WI38 (cell line): ENCODE measurements at regions not wholly inside any gene's neighbourhood (a gene's known extent, or its start where the extent isn't known, plus 50 kb on each side); places are given as distances from the start of the nearest gene placed in this dataset.

Source experiments
- H3K4me3 ChIP-seq: 2 replicates; pipeline ENCODE4 v1.5.1; 2011; ENCODE audit warnings: low read depth, mild to moderate bottlenecking, control low read depth, low read length
- CTCF ChIP-seq: IDR thresholded peaks from 2 replicates; pipeline ENCODE4 v1.5.1; 2012; ENCODE audit warnings: low read depth, mild to moderate bottlenecking, control low read depth, low read length

DNA sequence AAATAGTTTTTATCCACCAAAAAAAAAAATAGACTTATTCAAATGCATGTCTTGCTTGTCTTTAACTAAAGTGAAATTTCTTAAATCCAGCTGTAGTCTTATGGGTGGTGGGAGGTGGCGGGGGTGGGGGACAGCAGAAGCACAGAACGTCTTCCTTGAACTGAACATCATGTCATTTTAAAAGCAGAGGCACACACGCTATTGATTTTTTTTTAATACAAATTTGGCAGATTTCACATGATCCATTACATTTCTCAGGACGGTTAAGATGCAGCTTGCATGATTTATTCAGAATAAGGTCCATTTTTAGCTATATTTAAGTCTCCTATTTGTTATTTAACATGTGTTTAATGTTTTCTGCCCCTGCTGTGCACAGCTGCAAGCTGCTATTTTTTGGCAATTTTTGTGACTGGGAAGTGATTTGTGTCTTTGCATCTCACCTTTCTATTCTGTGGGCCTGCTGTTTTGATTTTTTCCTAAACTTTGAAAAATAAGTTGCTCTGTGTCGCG, 274.0 kb downstream of the TSHZ3 start:
- no peak for TF ChIP-seq CTCF
- no peak overlapping the region for H3K4me3 ChIP-seq

DNA sequence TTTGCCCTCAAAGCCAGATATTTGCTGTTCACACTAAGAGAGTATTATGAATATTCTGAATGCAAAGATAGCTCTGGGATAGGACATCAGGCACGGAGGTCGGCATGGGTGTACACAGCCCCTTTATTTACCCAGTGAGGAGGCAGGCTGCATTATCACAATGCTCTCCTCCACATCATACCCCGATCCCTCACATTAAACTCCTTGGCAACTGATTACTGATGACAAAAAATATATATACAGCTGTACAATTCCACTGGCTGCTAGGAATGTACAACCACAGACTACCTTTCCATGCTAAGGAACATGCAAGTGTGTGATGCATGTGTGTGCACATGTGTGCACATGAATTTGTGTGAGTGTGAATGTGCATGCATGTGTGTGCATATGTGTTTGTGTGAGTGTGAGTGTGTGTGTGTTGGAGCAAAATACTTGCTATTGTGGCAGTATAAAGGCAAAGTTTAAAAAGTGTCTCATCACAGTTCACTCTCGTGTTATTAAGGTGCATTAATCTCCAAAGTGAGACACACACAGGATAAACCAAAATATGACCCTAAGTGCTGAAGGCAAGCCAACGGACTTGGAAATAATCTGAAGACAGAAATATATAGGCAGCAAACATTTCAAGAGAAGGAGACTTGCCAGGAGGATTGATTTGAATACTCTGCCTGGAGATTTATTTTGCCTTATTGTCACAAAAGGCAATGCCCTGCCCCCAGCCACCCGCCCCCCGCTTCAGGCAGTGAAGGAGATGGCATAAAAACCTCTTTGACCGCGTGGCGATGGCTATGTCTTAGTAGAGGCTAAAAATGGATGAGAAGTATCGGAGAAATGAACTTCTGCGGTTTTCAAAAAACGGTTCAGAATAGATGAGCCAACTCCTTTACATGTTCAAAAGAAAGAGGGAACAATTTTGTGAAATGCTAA, 274.8 kb downstream of the TSHZ3 start:
- H3K4me3 ChIP-seq = no peak overlapping the region
- TF ChIP-seq CTCF = no peak

DNA sequence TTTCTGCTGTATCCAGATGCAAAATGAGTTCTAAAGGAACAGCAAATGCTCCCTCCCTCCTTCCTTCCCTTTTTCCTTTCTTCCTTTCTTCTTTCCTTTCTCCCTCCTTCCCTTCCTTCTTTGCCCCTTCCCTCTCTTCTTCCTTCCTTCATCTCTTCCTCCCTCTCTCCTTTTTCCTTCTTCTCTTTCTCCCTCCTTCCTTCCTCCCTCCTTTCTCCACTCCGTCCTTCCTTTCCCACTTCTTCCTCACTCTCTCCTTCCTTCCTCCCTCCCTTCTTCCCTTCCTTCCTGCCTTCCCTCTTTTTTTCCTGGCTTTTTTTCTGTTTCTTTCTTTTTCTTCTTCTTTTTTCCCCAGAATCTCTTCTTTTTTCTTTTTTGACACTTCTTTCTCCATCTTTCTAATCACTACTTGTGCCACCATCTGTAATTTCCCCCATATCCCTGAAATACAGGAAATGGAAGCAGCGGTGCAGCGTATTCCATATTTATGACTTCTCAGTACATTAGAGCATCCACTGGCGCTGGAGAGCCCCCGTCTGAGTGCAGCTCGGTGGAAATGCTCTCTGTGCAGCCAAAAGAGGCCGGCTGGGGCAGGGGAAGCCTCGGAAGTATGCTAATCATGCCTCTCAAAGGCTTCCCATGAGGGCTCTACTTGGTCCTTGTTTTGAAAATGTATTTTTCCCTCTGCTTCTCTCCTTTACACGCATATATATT, 275.6 kb downstream of the TSHZ3 start:
- no peak for TF ChIP-seq CTCF
- H3K4me3 ChIP-seq = no peak overlapping the region

GRCh38 chr19:31072451-31072850, 276.8 kb downstream of the TSHZ3 start:
- TF ChIP-seq CTCF = no peak

GRCh38 chr19:31071136-31071855, 277.9 kb downstream of the TSHZ3 start:
- no peak overlapping the region for H3K4me3 ChIP-seq
- TF ChIP-seq CTCF = no peak

More at GRCh38 chr19:31072451-31072850, 276.8 kb downstream of the TSHZ3 start:
- no peak overlapping the region for H3K4me3 ChIP-seq

DNA sequence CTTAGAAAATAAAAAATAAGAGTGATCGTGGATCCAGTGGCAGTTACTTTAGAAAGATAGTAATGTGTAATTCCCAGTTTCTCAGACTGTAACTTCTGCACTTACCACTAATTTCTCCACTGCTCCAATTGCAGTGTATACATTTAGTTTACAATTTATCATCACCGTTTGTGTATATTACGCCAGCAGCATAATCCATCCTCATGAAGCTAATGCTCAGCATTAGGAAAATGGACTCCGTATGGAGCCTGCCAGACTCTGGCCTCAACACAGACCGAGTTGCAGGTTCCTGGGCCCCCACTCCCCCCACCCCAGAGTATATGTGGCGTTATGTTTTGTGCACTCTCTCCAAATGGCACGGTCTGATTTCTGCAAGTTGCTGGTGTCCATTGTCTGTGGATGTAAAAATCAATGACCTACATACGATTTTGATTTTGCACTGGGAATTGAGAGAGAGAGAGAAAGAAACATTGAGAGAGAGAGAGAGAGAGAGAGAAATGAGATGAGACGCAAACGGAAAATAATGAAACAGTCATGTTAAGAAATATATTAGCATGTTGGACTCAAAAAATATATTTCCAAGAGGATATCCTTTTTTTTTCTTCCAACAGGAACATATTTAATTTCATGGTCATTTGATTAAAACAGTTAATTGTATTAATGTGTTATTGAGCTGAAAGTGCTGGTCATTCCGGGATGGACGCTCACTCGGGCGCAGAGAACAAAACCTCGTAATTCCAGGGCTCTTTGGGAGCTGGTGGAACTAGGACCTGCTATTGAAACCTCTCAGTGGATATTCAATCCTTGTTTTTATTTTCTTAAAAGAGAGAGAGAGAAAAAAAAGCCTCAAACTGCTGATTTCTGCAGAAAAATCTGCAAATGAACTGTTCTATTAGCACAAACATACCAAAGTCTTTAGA, 278.8 kb downstream of the TSHZ3 start:
- no peak for TF ChIP-seq CTCF

More for the DNA sequence above, 278.8 kb downstream of the TSHZ3 start:
- H3K4me3 ChIP-seq = no peak overlapping the region
